Daoy (cell line): ENCODE measurements at regions not wholly inside any gene's neighbourhood (a gene's known extent, or its start where the extent isn't known, plus 50 kb on each side); places are given as distances from the start of the nearest gene placed in this dataset.
A peak's percentile ranks its signal among the peaks of the same experiment; 100 is the strongest.

Source experiments
- DNase-seq: peaks from one replicate; pipeline ENCODE4 v3.0.0-alpha.2; 2015; ENCODE audit warnings: low read depth

DNA sequence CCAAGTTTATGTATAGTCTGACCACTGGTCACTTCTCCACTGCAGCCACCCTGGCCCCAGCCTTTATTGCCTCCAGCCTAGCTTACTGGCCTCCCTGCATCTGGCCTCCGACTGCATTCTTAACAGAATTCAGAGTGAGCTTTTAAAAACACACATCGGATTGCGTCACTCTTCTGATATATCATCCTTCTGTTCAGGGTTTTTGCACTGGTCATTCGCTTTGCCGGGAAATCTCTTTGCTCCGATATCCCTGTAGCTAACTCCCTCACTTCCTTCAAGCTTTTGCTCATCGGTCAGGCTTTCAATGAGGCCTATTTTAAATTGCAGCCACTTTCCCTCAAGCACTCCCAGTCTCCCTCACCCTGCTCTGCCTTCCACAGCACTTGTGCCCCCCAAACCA, 101.6 kb upstream of the DLX2 start:
- no peak for DNase-seq

DNA sequence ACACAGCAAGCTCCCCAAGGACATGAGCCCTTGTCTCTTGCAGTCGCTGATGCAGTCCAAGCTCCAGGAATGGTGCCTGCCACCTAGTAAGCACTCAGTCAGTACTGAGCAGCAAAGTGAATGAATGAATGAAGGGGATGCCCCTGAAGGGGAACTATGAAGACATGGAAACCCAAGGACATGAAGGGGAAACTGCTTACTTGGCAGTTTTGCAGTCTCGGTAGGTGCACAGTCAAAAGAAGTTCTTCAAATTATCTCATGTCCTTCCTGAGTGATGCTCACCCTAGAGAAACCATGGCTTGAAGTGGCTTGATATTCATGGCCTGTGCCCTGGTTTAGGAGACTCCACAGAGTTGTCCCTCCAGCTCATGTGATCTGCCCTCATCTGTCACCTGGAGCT, 102.1 kb upstream of the DLX2 start:
- DNase-seq, result no peak

DNA sequence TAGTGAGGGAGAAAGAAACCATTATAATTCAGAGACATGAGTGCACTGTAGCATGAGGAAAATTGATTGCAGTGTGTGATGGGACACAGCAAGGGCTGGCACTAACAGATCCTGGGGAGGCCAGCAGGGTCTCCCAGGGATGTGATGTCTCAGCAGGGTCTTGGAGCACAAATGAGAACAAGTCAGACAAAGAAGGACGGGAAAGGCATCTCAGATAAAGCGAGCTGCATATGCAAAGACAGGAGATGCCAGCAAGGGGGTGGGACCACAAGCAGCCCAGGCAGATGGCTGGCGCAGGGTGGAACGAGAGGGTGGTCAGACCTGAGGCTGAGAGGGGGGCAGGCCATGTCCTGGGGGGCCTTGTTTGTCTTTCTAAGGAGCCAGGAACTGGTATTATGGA, 102.6 kb upstream of the DLX2 start:
- no peak for DNase-seq

DNA sequence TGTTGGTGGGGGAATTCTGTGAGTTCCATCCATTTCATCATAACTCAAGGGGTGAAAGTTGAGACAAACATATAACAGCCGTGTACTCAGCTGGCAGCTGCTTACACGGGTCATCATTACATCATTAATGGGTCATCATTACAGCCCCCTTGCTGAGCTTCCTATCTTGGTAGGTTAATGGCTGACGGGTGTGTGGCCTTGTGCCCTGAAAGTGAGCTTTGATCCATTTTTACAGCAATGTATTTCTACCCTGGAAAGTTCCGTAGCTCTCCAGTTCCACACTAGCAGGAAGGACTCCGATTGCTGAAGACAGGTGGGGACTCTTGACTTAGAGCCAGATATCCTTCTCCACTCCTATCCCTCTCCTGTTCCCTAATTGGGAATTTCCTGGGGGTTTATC, 105.2 kb upstream of the DLX2 start:
- no peak for DNase-seq

DNA sequence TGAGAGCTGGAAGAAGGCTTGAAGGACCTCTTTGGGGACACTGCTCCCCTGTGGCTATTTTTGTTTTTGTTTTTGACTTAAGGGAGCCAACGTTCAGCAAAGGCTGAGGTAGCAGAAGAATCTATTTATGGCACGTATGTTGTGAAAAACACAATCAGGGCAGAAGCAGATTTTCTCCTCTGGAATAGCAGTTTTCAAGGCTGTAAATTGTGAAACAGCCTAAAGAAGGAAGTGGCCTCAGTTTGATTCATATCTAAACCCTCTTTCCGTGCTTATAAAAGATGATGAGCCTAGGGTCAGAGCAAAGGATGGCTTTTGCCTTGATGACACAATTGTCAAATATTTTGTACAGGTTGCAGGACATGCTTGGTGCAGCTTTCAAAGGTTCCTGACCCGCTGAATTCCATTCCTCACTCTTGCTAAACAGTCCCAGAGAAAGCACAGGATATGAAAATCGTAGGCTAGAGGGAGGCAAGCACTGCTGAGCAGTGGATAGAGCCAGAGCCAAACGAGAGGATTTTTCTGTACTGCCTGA, 106.2 kb upstream of the DLX2 start:
- no peak for DNase-seq

DNA sequence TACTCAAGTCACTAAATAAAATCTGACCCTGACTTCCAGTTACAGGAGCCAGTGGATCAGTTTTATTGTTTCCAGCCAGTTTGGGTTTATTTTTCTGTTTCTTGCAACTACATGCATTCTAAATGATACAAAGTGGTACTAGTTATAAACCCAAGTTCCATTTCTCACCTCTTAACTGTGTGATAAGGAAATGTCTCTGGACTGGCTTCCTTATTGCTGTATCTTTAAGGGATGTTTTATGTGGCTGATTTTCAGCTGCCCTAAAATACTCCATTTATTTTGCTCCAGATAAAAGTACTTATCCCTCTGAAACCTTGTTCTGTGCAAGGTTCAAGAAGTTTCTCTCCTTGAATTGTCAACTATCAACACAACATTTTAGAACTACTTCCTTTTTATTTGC, 107.9 kb upstream of the DLX2 start:
- no peak for DNase-seq

DNA sequence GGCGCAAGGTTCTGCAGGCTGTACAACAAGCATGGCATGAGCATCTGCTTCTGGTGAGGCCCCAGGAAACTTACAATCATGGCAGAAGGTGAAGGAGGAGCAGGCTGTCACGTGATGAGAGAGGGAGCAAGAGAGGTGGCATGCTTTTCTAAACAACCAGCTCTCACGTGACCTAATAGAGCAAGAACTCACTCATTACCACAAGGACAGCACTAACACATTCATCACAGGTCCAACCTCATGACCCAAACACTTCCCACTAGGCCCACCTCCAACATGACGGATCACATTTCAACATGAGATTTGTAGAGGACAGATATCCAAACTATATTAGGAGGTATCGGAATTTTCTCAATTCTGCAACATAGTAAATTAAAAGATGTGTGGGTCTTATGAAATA, 108.8 kb upstream of the DLX2 start:
- DNase-seq, result peak; percentile 22

DNA sequence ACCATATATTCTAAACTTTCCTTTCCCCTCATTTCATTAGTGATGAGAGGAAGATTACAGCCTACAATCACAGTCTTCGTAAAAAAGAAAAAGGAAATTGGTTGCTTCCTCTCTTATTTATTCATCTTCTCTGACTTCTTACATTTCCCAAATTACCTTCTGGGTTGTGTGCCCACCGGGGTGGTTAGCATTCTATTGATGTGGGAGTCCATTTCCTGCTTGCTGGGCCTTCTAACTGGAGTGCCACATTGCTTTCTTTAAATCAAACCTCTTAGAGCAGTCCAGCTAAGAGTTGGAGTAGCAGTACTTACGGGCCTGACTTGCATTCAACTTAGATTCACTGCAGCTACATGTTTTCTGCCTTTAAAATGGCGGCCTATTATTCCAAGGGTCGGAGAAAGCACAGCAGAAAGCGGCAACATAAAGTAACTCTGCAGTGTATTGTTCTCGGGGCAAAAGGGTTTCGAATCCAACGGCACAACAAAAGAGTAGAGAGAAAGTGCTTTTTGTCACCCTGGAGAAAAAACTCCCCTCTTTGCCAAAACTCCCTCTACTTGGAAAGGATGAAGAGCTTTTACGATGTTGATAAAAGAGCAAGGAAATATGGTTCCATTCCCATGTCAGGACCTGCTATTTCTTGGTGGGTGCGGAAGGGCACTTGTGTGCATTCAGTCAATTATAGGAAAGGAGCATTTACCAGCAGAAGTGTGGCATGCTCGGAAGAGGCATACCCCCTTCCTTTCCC, 110.6 kb upstream of the DLX2 start:
- no peak for DNase-seq

DNA sequence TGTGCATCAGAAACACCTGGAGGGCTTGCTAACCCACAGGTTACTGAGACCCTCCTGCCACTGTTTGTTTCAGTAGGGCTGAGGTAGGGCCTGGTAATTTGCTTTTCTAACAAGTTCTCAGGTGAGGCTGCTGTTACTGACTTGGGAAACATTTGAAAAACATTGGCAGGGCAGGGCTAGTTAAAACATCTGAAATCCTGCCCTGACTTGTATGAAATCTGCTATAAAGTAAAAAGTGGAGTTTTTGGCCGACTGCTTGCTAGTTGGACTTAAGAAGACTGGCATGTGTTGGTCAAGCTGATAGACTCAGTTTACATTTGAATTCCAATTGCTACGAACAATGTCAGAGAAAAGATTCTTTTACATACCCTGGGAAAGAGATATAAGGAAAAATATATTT, 111.6 kb upstream of the DLX2 start:
- DNase-seq, result no peak

DNA sequence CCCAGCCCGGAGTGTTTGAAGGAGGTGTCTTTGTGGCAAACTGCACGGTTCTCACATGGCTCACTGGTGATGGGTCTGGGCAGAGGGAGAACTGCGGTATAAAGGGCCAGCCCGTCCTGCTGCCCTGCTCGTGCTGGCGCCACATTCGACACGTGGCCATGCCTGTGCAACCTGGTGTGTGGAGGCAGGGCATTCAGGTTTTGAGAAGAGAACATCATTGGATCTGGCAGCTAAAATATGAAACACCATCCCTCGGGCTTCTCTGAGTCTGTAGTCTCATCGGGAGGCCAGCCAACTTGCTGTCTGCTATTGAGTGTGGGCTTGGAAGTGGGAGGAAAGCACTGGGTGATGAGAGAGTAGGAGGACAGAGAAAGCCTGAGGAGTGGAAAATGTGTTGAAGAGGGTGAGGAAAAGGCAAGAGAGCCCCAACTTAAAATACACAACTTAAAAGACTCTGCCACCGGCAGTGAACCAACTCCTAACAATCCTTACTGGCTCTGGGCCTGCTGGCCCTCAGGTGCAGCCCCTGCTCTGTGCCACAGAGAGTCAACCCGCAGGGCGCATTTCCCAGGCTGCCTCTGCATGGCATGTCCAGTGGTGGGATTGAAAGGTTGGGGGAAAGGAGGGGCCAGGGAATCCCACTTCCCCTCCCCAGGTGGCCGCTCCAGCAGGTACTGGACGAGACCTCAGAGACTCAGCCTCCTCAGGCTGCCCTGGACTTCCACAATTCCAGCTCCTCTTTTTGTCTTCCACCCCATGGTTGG, 112.7 kb upstream of the DLX2 start:
- DNase-seq, result no peak

DNA sequence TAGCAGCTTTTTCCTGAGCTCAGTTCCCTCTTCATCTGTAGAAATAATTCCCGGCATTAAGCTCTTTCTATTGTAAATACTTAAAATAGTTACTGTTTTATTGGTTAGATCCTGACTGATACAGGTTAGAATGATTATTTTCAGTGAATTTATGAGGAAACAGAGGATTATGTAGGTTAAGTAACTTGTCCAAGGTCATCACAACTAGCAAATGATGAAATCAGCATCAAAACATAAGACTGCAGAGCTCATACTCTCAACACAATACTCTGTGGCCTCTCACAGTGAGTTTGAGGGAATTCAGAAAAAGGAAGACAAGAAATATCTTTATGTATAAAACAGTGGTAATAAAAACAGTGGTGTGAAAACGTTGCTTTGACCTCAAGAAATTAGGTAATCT, 113.2 kb upstream of the DLX2 start:
- DNase-seq, result no peak

DNA sequence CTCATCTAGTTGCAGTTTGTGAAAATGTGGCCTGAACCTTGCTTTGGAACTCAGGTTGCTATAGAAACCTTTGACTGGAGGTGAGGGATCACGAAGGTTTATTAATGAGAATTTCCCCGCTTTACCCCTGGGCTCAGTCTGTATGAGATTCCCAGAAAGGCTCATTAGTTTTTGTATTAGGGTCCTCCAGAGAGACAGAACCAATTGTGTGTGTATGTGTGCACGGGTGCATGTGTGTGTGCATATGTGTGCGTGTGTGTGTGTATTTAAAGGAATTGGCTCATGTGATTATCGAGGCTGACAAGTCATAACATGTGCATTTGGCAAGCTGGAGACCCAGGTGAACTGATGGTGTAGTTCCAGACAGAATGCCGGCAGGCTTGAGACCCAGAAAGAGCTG, 113.8 kb upstream of the DLX2 start:
- DNase-seq, result no peak

DNA sequence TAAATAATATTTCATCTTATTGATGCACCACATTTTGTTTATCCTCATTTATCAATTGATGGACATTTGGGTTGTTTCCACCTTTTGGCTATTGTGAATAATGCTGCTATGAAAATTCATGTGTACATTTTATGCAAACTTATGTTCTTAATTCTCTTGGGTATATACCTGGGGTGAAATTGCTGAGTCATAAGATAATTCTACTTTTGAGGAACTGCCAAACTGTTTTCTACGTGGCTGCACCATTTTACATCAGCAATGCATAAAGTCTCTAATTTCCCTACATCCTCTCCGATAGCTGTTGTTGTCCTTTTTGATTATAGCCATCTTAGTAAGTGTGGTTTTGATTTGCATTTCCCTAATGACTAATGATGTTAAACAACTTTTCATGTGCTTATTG, 116.5 kb upstream of the DLX2 start:
- no peak for DNase-seq

DNA sequence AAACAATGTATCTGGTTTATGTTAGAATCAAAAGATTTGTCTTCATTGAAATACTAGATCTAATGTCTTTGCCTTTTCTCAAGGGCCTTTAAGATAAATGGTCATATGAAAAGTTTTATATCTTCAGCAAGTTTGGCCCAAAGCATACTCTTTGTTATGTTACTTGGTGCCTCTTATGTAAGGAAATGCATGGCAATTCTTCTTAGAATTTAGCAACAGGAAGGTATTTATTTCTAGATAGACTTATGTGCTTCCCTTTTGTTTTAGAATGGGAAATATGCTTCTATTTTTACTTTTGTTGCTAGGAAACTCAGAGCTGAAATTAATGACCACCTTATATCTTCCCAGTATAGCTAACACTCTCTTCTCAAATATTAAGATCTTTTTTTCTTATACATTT, 117.4 kb upstream of the DLX2 start:
- no peak for DNase-seq

DNA sequence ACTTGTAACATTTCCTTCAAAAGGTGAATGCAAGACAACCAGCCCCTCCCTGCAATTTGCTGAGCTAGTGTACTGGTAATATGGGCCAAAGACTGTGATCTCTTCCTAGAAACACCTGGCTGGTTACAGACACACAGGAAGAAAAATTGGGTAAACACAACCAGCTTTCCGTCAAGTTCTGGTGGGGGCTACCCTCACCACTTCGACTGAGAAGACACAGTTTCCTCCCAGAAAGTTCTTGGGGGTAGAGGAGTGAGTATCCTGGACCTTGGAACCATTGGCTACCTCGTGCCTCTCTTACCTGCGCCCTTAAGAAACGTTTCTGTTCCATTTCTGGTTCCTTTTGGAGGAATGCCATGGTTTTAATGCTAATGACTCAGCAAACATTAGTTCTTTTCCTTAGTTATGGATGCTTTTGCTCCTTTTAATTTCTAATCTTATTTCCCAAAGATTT, 120.9 kb upstream of the DLX2 start:
- DNase-seq, result no peak

DNA sequence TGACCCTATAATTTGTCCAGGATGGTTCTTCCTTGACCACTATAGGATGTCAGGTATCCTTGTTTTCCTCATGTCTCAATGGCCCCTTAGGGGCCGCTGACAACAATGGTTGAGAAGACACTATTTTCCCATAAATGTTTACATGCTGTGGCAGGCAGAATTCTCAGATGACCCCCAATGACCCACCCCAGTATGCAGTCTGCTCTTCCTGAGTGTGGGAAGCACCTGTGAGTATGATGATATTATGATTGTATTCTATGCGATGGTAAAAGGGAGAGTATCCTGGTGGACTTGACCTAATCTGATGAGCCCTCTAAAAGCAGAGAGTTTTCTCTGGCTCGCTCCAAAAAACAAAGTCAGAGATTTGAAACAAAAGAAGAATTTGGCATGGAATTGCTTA, 123.1 kb upstream of the DLX2 start:
- DNase-seq, result no peak

DNA sequence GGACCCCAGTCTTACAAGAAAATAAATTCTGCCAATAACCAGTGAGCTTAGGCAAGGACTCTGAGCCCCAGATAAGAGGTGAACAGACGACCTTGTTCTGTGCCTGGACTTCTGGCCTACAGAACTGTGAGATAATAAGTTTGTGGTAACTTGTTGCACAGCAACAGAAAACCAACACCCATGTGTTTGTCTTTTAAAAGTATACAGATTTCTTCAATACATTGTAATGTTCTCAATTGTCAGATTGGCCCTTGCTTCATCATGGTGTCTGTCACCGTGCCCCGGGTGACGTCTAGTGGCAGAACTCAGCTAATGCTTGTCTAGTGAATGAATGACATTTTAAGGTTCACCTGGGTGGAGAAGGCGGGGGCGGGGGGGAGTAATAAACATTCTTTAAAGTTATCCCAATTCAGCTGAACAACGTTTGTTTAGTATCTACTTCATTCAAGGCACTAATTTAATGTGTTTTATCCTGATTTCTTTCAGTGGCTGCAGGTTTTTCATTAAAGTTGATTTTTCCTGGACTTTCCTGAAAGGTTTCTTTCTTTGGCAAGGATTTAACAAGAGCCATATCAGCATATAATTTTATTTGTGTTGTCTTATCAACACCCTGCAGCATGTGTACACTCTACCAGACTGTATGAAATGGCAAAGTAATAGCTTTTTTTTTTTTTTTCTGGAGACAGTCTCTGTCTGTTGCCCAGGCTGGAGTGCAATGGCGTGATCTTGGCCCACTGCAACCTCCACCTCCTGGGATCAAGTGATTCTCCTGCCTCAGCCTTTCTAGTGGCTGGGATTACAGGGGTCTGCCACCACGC, 123.8 kb upstream of the DLX2 start:
- DNase-seq, result no peak

DNA sequence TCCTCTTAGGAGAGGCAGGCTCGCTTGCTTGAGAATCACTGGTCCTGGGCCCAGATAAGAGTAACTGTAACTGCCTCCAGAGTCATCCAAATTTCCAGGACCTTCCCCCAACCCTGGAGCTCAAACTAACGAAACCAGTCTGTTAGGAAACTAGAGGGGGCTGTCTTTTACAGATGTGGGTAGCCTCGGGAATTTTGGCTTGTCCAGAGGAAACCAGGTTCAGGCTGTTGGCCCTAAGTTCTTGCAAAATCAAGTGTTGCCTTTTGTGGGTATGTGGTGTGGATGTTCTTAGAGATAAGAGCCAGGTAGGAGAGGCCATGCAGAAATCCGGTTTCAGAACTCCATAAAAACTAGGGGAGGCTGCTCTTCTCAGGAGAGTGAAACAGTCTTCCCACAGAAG, 125.0 kb upstream of the DLX2 start:
- DNase-seq, result no peak

DNA sequence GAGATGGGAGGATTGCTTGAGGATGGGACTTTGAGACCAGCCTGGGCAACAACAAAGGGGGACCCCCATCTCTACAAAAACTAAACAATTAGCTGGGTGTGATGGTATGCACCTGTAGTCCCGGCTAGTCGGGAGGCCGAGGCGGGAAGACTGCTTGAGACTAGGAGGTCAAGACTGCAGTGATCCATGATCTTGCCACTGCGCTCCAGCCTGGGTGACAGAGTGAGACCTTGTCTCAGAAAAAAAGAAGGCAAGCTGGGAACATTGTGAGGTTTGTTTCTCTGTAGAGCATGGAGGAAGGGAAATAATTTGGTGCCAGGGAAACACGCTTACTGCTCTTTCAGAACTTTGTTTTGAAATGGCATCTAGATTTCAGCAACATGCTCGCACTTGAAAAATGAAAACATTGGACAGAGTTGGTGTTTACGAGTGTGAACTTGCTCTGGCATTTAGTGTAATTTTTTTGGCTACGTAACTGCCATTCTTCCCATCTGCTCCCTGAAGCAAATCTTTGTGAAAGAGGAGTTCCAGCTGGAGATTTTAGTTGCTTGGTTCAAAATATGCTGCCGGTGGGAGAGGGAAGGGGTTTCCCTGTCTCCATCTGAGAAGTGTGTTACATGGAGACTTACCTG, 125.6 kb upstream of the DLX2 start:
- no peak for DNase-seq

DNA sequence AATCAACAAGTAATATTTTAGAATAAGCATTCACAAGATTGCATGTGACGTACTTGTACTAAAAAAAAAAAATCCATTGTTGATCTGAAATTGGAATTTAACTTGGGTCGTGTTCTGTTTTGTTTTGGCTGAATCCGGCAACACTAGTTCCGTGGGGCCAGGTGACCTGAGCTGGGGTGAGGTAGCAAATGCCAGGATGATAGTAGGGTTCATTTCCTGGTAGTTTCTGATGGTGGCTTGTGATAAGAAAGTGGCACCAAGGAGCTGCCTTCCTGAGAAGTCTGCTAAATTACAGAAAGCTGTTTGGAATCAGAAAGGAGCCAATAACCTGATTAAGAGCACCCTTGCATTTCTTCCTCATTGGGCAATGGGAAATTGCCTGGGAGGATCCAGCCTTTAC, 126.4 kb upstream of the DLX2 start:
- DNase-seq, result no peak

DNA sequence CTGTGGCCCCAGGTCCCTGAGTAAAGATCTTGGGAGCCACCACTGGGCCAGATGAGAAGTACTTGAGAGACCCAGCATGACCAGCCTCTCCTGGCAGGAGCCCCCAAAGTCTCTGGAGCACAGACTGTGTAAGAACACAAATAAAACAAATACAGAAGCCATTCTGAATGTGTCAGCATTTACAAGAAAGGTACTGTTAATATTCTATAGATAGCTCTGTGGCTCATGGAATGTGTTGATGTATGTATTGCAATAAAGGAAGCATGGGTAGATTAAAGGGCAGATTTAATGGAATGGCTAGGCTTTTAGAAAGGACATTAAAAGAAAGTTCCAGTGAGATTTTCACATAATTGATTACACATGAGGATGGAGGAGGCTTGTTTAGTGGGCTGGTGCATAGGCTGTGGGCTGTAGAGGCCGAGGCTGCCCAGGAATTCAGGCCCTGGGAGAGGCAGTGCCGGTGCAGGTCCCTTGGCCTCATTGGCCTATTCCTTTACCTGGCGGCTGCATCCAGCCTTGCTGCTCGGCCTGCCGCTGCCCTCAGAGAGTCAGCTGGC, 127.7 kb upstream of the DLX2 start:
- no peak for DNase-seq
